H9 (cell line): ENCODE measurements at regions not wholly inside any gene's neighbourhood (a gene's known extent, or its start where the extent isn't known, plus 50 kb on each side); places are given as distances from the start of the nearest gene placed in this dataset.

Experiments used
- DNase-seq: peaks from one replicate; pipeline ENCODE4 v3.0.0-alpha.2; 2017
- H2AFZ ChIP-seq: one replicate; pipeline ENCODE4 v1.6.1; 2013; ENCODE audit warnings: mild to moderate bottlenecking, low read length, control low read depth, moderate library complexity
- H2AK5ac ChIP-seq: 2 replicates; pipeline ENCODE4 v1.6.1; 2013; ENCODE audit warnings: low read length, control low read depth, mixed read lengths; ENCODE audit not compliant: insufficient read length
- H2BK120ac ChIP-seq: one replicate; pipeline ENCODE4 v1.6.1; 2013; ENCODE audit warnings: low read depth, mild to moderate bottlenecking, low read length, control low read depth, inconsistent platforms; ENCODE audit not compliant: poor library complexity, severe bottlenecking
- H2BK12ac ChIP-seq: 2 replicates; pipeline ENCODE4 v1.6.1; 2013; ENCODE audit warnings: low read length, control low read depth, mixed read lengths, low read depth; ENCODE audit not compliant: insufficient read length
- H2BK15ac ChIP-seq: 2 replicates; pipeline ENCODE4 v1.6.1; 2013; ENCODE audit warnings: low read depth, low read length, control low read depth
- H2BK20ac ChIP-seq: one replicate; pipeline ENCODE4 v1.6.1; 2013; ENCODE audit warnings: low read depth, mild to moderate bottlenecking, low read length, control low read depth, inconsistent platforms; ENCODE audit not compliant: poor library complexity, severe bottlenecking
- H2BK5ac ChIP-seq: 2 replicates; pipeline ENCODE4 v1.6.1; 2013; ENCODE audit warnings: low read length, control low read depth, mixed read lengths; ENCODE audit not compliant: insufficient read length
- H3K14ac ChIP-seq: 2 replicates; pipeline ENCODE4 v1.6.1; 2013; ENCODE audit warnings: low read length, control low read depth; ENCODE audit not compliant: insufficient read depth
- H3K18ac ChIP-seq: 2 replicates; pipeline ENCODE4 v1.6.1; 2013; ENCODE audit warnings: low read depth, mild to moderate bottlenecking, mixed read lengths, low read length, control low read depth; ENCODE audit not compliant: insufficient read length
- H3K23ac ChIP-seq: 2 replicates; pipeline ENCODE4 v1.6.1; 2013; ENCODE audit warnings: low read length, control low read depth, mixed read lengths, low read depth; ENCODE audit not compliant: insufficient read length
- H3K23me2 ChIP-seq: 2 replicates; pipeline ENCODE4 v1.6.1; 2013; ENCODE audit warnings: low read depth, mild to moderate bottlenecking, mixed read lengths, low read length, control low read depth; ENCODE audit not compliant: insufficient read length, poor library complexity, severe bottlenecking
- H3K27ac ChIP-seq: 2 replicates; pipeline ENCODE4 v1.5.1; 2013; ENCODE audit warnings: low read length, control low read depth, mixed read lengths, low read depth; ENCODE audit not compliant: insufficient read length
- H3K27me3 ChIP-seq: 2 replicates; pipeline ENCODE4 v1.6.1; 2013; ENCODE audit warnings: low read length, control low read depth, inconsistent platforms; ENCODE audit not compliant: insufficient read depth
- H3K4ac ChIP-seq: 2 replicates; pipeline ENCODE4 v1.6.1; 2013; ENCODE audit warnings: low read depth, mild to moderate bottlenecking, control low read depth, inconsistent platforms, low read length, moderate library complexity
- H3K4me1 ChIP-seq: 2 replicates; pipeline ENCODE4 v1.6.1; 2013; ENCODE audit warnings: low read length, control low read depth, inconsistent platforms; ENCODE audit not compliant: insufficient read depth
- H3K4me2 ChIP-seq: 2 replicates; pipeline ENCODE4 v1.6.1; 2013; ENCODE audit warnings: low read length, control low read depth, mixed read lengths; ENCODE audit not compliant: insufficient read length, insufficient read depth
- H3K56ac ChIP-seq: 2 replicates; pipeline ENCODE4 v1.6.1; 2013; ENCODE audit warnings: low read depth, mild to moderate bottlenecking, mixed read lengths, low read length, control low read depth; ENCODE audit not compliant: insufficient read length
- H3K79me1 ChIP-seq: 2 replicates; pipeline ENCODE4 v1.6.1; 2013; ENCODE audit warnings: low read depth, mild to moderate bottlenecking, moderate library complexity, low read length, control low read depth, inconsistent platforms; ENCODE audit not compliant: insufficient read depth, poor library complexity, severe bottlenecking
- H3K79me2 ChIP-seq: 2 replicates; pipeline ENCODE4 v1.6.1; 2013; ENCODE audit warnings: low read length, control low read depth, inconsistent platforms; ENCODE audit not compliant: insufficient read depth
- H3K9ac ChIP-seq: 2 replicates; pipeline ENCODE4 v1.6.1; 2013; ENCODE audit warnings: low read length, control low read depth, mixed read lengths; ENCODE audit not compliant: insufficient read length; ENCODE audit errors: extremely low read depth
- H3K9me3 ChIP-seq: one replicate; pipeline ENCODE4 v1.6.1; 2013; ENCODE audit warnings: low read depth, low read length, inconsistent platforms; ENCODE audit not compliant: control insufficient read depth
- H3T11ph ChIP-seq: one replicate; pipeline ENCODE4 v1.6.1; 2013; ENCODE audit warnings: mild to moderate bottlenecking, low read length, control low read depth, inconsistent platforms
- H4K20me1 ChIP-seq: one replicate; pipeline ENCODE4 v1.6.1; 2013; ENCODE audit not compliant: control insufficient read depth, insufficient read length, insufficient read depth
- H4K5ac ChIP-seq: 2 replicates; pipeline ENCODE4 v1.6.1; 2013; ENCODE audit warnings: low read depth, mild to moderate bottlenecking, mixed read lengths, low read length, control low read depth; ENCODE audit not compliant: insufficient read length
- H4K8ac ChIP-seq: replicated peaks from 2 replicates; pipeline ENCODE4 v1.6.1; 2013; ENCODE audit warnings: low read length, control low read depth, mixed read lengths, low read depth; ENCODE audit not compliant: insufficient read length
- H4K91ac ChIP-seq: 2 replicates; pipeline ENCODE4 v1.6.1; 2013; ENCODE audit warnings: low read depth, mild to moderate bottlenecking, moderate library complexity, mixed read lengths, low read length, control low read depth; ENCODE audit not compliant: insufficient read length
- H3K27ac Mint-ChIP-seq, 3 experiments: 2 replicates in 2 of 3; 3 replicates in 1 of 3; pipeline ENCODE4 v1.8.0; 2020 to 2021; ENCODE audit warnings: mixed read lengths in 3 of 3, mild to moderate bottlenecking in 1 of 3, moderate library complexity in 1 of 3
- H3K27me3 Mint-ChIP-seq: 2 replicates; pipeline ENCODE4 v1.8.0; 2021; ENCODE audit warnings: low read depth, mild to moderate bottlenecking, moderate library complexity, mixed read lengths
- H3K36me3 Mint-ChIP-seq, 3 experiments: 2 replicates in 2 of 3; 3 replicates in 1 of 3; pipeline ENCODE4 v1.8.0; 2020 to 2021; ENCODE audit warnings: low read depth in 3 of 3, mixed read lengths in 3 of 3; ENCODE audit not compliant: insufficient read depth in 1 of 3
- H3K4me1 Mint-ChIP-seq, 2 experiments: 2 replicates each; pipeline ENCODE4 v1.8.0; 2020; ENCODE audit warnings: mixed read lengths in 2 of 2
- H3K4me3 Mint-ChIP-seq, 2 experiments: 2 replicates in 1 of 2; 3 replicates in 1 of 2; pipeline ENCODE4 v1.8.0; 2020 to 2021; ENCODE audit warnings: mild to moderate bottlenecking in 2 of 2, mixed read lengths in 2 of 2, moderate library complexity in 1 of 2
- H3K9me3 Mint-ChIP-seq, 2 experiments: 2 replicates in 1 of 2; 3 replicates in 1 of 2; pipeline ENCODE4 v1.8.0; 2020; ENCODE audit warnings: mild to moderate bottlenecking in 2 of 2, mixed read lengths in 2 of 2, moderate library complexity in 1 of 2
- CTCF ChIP-seq: fragments of 200-600 bp; sonication (generic); conservative IDR thresholded peaks from 3 replicates; pipeline ENCODE4 v1.8.0; 2021; ENCODE audit warnings: antibody characterized with exemption, mild to moderate bottlenecking
- WGBS: extraction: QIAGEN DNeasy Blood & Tissue Kit; methylation state at CpG from one replicate; pipeline ENCODE4 v1.1.7; 2013; ENCODE audit warnings: missing lambda C conversion rate, low lambda C conversion rate, mixed read lengths; ENCODE audit not compliant: insufficient read length; ENCODE audit errors: extremely low coverage; 5-methylcytosine and 5-hydroxymethylcytosine counted together

- Histone ChIP-seq H2BK5ac (no peak overlapping the region), H3K4ac (no peak overlapping the region), H2BK15ac (no peak overlapping the region), H3K4me2 (no peak overlapping the region), H3K79me2 (no peaks in the 10 kb centered on the region), H3K23me2 (no peaks in the 10 kb centered on the region), H2BK20ac (no peak overlapping the region), H2AFZ (no peak overlapping the region), H4K91ac (no peak overlapping the region), H3K56ac (no peak overlapping the region), H2BK12ac (no peak overlapping the region), H3K27ac (no peak overlapping the region), H3K18ac (no peak overlapping the region), H3K79me1 (no peaks in the 10 kb centered on the region), H3K9ac (no peak overlapping the region), H3T11ph (no peak overlapping the region), H4K5ac (no peak overlapping the region), H3K14ac (no peak overlapping the region), H3K23ac (no peak overlapping the region), H2BK120ac (no peak overlapping the region), H3K27me3 (no peaks in the 10 kb centered on the region), H2AK5ac (no peak overlapping the region), H3K4me1 (peaks cover 6% of the 10 kb centered on the region; the same call in 1 of the 2 replicates), H3K9me3 (no peaks in the 10 kb centered on the region), H4K20me1 (no peaks in the 10 kb centered on the region), H4K8ac (no peak overlapping the region)
- H3K9me3 Mint-ChIP-seq, result no peaks in the 10 kb centered on the region
- TF ChIP-seq CTCF, result no peak
- H3K4me1 Mint-ChIP-seq, result peaks cover 25 to 32% of the 10 kb centered on the region in 2 experiments
- no peak overlapping the region for H3K27ac Mint-ChIP-seq
- no peaks in the 10 kb centered on the region for H3K36me3 Mint-ChIP-seq
- no peaks in the 10 kb centered on the region for H3K27me3 Mint-ChIP-seq
- DNase-seq, result no peak
- no CpG with 5 or more reads among the region's 3 CpGs for WGBS
- no peak overlapping the region for H3K4me3 Mint-ChIP-seq
These were observed 156.8 kb upstream of the RBMS1 start for GRCh38 chr2:160650196-160651118.
